ENCODE measurements at regions not wholly inside any gene's neighbourhood (a gene's known extent, or its start where the extent isn't known, plus 50 kb on each side); places are given as distances from the start of the nearest gene placed in this dataset.
A peak's percentile ranks its signal among the peaks of the same experiment; 100 is the strongest.

DNA sequence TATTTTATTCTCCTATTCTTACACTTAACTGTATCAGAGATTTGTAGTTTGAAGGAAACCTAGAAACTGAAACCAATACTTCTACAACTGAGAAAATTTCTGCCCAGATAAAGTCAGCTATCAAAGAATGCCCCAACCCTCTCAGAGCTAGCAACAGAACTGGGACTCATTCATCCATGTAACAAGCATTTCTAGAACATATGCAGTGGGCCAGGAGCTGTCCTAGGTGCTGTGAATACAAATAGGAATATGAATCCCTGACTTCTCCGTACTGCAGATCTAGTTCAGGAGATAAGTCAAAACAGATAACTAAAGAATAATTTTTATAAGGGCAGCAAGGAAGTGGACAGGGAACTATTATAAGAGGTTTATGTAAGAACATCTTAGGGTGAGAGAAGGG is 654.1 kb upstream of the NOX3 start:
- no peak for DNase-seq

DNA sequence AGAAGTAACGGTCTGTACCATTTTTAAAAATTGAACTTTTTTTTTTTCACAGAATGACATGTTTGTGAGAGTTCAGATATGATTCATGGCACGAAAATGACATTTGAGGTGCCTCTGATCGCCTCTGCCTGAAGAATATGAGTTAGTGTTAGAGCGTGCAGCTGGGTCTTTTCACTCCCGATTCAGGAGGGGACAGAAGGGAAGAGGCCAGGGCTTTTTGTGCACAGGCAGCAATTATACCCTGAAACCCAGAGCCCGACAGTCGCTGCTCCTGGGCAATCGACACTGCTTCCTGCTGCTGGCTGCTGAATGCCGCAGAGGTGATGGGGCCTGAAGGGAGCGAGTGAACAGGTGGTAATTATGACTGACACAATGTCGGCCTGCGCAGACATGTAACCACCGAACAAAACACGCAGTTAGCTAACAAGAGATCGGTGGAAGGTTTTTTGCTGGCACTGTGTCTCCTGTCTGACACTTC is 652.0 kb upstream of the NOX3 start:
- no peak for DNase-seq

DNA sequence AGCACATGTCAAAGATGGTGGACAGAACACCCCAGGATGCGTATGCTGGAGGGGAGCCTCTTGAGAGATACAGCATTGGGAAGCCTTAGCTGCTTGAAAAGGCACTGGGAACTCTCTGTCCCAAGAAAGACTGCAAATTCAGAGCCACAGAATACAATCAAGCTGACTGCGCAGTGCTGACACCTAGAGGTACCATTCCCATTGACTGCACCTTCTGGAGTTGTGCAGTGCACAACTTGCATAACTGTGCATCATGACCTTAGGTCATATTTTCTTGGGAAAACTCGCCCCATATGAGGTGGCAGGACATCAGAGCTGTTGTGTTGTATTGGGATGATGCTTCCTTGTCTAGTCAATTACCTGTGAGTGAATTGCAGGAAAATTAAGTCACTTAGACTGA is 646.5 kb upstream of the NOX3 start:
- no peak for DNase-seq

DNA sequence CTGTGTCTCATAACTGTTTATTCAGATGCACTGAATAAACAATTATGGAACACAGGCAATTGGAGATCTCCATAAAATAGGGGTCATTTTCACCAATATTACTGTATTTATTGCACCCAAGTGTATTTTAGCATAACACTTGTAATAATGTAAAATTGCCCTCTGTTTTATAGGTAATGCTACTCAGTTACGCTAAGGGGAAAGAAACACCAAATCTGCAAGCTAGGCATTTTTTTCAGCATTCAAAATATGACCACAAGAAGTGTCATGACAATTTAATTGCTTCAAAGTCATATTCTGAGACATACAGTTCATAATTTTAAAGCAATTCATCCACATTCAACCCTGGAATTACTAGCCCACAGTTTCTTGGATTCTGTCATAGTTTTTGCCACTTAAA is 643.2 kb upstream of the NOX3 start:
- DNase-seq: no peak

DNA sequence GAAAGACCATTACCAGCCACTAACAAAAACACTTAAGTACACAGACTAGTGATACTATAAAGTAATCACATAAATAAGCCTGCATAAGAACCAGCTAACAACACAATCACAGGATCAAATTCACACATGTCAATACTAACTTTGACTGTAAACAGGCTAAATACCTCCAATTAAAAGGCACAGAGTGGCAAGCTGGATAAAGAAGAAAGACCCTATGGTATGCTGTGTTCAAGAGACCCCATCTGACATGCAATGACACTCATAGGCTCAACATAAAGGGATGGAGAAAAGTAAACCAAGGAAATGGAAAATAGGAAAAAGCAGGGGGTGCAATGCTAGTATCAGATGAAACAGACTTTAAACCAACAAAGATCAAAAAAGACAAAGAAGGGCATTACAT is 631.8 kb upstream of the NOX3 start:
- DNase-seq: no peak

DNA sequence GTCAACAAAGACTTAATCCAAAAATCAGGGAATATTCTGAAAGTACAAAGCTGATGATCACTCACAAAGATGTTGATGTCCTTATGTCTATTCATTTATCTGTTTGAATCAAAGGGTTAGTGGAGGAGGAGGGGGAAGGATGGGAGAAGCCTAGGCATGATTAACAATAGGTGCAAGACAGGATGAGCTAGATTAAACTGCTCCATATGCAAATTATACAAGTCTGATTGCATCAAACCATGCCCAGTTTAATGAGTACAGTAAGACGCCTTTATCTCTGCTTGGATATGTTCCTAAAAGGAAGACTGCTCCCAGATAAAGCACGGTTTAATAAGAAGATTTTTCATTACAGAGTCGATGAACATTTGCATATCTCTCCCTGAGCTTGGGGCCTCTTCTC is 626.4 kb upstream of the NOX3 start:
- no peak for DNase-seq

DNA sequence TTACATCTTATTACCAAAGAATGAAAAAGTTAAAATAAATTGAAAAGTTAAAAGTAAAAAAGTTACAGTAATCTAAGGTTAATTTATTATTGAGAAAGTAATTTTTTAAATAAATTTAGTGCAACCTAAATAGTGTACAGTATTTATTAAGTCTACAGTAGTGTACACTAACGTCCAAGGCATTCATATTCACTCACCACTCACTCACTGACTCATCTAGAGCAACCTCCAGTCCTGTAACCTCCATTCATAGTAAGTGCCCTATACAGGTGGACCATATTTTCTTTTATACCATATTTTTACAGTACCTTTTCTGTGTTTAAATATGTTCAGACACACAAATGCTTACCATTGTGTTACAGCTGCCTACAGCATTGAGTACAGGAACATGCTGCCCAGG is 624.7 kb upstream of the NOX3 start:
- no peak for DNase-seq

DNA sequence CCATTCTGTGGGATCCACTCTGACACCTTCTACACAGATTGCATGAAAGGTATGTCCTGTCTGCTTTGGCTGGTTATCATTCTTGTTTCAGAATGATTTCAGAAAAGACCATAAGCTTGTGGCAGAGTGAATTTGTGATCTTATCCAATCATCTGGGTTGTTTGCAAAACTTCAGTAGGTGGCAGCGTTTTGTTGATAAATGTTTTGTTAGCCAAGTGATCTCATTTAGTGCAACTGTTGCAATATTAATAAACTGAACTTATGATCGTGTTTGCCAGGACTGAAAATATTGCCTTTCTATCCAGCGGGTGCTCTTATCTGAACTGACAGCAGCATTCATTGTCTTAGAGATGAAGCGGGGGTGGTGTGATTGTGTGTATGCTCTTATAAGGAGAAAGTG is 613.2 kb upstream of the NOX3 start:
- DNase-seq: no peak

DNA sequence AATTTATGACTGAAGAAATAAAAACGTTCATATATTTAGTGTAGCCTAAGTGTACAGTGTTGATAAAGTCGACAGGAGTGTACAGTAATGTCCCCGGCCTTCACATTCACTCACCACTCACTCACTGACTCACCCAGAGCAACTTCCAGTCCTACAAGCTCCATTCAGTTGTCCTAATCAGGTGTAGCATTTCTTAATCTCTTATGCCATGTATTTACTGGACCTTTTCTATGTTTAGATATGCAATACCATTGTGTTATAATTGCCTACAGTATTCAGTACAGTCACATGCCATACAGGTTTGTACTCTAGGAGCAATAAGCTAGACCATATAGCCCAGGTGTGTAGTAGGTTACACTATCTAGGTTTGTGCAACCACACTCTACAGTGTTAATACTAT is 610.2 kb upstream of the NOX3 start:
- no peak for DNase-seq

DNA sequence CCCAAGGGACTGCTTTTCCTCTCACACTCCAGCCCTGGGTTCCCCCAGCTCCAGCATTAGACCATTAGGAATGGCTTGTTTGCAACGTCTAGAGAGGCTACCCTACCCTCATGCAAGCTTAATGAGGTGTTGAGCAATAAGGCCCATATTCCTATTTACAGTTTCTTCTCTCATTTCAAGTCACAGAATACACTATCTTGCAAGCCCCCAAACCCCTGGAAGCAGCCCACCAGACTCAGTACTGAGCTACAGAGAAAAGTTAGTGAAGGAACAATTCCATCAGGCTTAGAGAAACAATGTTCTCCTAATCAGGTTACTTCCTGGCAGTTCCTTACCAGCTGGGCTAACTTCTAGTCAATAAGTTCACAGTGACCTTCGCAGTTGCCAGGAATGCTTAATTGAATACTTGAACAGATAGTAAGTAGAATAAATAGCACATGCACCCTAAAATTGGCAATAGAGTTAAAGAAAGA is 606.5 kb upstream of the NOX3 start:
- DNase-seq: no peak

DNA sequence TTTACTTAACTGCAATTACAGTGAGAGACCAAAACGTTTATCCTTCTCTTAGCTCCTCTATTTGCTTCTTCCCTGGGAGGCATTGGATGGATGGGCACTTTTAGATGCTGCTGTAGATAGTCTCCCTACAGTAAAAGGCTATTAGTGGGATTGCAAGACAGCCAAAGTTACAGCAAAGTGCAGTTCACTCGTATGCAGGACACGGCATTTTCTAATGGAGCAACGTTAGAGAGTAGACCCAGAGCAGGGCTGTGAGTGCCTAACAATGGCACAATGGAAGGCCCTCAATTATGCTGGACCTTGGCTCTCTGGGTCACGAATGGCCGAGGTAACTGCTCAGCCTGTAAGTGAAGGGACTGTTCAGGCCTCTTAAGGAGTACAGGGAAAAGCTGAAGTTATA is 605.8 kb upstream of the NOX3 start:
- no peak for DNase-seq

DNA sequence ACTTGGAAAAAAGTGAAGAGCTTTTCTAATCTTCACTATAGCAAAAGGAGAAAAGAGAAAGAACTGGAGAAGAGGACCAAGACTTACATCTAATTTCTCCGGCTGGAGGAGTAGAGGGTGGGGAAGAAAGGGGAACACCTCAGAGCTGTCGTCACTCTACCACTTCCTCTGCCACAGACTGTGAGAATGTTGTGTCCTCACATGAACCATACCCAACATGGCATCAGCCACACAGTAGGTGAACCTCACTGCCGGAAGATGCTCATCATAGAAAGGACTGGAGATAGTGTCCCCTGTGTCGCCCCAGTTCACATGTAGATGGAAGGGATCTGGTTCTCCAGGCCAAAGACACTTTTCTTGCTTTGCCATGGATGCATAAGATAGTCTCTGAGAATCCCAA is 604.4 kb upstream of the NOX3 start:
- DNase-seq: peak; percentile 4 to 25

DNA sequence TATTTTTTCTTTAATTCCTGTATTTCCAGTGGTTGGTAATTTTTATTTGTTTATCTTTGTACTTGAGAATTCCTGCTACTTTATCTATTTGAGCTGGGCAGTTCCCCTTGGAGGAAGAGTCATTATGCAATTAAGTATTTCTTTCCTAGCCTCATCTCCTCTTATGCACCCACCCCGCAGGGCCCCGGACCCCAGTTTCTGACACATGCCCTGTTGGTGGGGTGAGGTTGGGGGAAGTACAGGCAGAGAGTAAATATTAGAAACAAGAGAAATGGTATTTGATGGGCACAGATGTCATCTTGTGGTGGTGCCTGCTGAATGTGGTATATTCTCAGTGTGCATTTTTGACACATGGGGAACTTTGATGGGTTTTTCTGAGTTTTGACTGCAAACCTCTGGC is 602.7 kb upstream of the NOX3 start:
- DNase-seq: no peak

DNA sequence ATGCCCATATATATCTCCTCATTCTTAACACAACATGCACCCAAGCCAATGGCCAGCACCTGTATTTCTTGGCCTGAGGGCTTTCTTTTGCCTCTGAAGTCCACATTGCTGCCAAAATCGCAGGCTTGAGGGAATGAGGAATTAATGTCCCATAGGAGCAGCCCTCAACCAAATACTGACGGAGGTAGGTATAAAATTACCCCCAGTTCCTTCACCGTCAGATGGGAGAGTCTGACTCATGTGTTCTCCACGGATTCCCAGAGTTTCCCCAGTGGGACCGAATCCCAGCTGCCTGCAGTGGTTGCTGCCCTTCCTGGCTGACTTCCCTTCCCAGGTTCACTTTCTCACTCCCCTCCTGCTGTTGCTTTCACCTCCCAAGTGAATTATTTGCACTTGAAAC is 602.2 kb upstream of the NOX3 start:
- DNase-seq: no peak

DNA sequence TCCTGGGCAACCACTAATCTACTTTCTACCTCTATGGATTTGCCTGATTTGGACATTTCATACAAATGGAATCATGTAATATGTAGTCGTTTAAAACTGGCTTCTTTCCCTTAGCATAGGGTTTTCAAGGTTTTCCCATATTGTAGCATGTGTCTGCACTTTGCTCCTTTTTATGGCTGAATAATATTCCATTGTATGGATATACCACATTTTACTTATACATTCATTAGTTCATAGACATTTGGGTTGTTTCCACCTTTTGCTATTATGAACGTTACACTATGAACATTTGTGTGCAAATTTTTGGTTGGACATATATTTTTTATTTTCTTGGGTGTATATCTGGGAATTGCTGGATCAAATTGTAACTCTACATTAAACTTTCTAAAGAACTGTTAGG is 600.4 kb upstream of the NOX3 start:
- DNase-seq: no peak

DNA sequence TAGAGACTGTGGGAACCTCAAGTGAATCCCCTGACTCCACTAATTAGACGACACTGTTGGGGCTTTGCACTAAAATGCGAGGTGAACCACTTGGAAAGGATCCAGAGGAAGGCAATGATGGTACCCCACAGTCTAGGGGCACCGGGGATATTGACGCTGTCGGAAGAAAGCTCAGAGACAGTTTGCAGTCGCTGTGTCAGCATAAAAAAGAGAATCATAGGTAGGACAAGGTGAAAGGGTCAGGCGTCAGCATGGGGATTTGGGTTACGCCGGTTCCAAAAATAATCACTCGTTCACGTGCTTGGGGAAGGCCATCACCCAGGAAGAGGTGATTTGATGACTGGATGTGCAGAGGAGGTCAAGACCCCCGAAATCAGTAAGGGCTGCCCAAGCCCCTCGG is 598.0 kb upstream of the NOX3 start:
- DNase-seq: no peak

DNA sequence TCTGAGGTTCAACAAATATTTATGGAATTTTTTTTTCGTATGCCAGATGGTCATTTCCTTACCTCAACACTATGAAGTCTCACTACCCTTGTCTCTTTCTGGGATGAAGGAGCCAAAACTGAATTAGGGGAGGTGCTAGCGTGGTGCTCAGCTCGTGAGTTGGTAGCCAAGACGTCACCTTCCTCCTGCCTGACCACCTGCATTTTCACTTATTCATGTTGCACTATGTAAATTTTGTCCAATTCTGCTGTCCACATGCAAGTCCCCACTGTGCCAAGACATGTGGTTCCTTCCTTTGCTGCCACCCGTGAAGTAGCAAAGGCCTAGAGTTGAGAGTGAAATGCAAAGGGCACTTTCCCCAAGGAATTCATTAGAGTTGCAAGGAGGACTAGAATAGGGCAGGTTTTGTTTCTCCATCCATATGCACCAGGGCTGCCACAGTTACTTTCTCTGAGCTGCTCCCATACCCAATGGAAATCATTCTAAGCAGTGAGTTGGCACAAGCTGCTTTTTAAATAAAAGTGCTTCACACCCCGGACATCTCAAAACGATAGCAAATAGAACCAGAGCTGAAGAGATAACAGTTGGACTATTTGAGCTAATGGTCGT is 591.3 kb upstream of the NOX3 start:
- no peak for DNase-seq

DNA sequence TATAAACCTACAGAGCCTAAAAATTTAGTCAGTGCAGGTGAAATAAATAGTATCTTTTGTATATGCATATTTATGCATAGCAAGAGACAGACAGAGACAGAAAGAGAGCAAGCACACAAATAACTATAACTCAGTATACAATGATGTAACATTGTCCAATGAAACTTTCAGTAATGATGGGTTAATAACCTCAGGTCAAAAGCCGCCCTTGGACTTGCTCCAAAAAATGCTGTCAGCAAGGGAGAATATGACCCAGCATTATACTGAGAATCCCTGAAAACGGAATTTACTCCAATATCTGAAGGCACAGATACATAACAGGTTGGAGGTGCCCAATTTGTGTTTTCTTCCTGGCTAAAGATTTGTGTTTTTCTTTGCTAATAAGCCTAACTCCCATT is 590.6 kb upstream of the NOX3 start:
- DNase-seq: no peak

DNA sequence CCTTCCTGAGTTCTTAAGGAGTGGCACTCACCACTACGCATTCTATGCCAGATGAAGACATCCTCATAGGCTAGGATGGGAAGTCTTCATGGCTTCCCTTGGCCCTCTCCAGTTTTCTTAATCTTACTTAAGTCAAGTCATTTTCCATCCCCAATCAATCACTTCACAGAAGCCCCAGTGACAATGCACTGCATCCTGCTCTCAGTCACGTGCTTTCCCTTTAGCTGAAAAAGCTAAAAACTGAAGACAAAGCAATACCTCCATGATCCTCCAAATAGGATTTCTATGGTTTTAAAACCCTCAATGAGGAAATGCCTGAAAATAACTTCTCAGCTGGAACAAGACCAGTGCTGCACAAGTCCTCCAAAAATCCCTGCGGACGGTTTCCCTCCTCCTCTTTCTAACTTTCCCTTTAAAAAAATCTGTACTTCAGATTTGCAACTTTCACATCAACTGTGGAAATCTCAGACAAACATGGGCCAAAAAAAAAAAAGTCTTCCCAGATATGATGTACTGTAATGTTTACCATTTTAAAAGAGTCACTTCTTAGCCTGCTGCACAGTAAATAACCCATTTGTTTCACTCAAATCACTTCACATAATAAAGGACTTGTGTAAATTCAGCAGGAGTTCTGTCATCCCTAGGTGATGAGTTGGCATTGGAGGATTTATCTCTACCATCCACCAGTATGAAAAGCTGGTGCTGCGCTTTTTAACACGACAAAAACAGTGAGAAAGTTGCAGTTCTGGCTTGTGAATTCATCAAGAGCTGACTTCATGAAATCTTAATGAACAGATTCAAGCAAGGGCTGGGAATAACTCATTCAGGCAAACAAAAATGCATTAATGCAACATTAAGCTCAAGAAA is 590.0 kb upstream of the NOX3 start:
- DNase-seq: no peak

DNA sequence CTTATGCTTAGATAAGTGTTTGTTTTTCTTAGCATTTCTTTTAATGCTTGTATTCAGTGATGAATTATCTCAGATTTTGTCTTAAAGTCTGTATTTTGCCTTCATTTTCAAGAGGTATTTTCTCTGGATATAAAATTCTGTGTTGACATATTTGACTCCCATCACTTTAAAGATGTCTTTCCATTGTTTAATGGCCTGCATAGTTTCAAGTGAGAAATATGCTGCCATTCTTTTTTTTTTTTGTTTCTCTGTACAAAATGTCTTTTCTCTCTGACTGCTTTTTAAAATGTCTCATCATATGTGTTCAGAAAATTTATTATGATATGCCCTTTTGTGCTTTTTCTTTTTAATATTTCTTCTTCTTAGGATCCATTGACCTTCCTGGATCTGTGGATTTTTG is 578.0 kb upstream of the NOX3 start:
- no peak for DNase-seq

DNA sequence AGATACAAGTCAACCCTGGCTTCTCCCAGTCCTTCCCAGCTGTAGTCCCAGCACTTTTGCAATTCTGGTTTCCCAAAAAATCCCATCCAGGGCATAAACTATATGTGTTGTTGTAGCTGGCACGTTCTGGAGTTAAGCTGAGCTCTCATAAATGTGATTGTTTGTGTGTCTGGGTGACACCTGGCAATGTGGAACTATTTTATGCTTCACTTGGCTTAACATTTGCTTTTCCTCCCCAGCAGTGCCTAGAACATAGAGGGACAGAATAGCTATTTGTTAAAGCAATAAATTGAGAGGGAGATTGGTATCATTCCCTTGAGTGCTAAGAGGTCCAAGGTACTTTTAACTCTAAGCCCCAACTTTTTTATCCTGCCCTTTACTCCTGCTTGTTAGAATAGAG is 575.9 kb upstream of the NOX3 start:
- no peak for DNase-seq

DNA sequence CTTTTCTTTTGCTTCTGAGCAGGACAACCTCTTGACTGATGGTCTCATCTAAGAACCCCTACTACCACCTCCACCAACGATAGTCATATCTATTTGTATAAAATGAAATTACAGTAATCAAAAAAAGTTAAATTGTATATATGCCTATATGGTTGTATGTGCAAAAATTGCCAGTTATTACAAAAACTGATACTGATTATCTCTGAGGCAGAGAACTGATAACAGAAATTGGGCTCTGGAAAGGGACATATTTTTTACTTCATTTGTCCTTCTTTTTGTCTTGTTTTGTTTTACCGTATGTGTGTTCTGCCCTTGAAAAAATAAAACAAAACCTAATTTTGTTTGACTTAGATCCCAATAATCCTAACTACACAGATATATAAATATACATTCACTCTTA is 574.4 kb upstream of the NOX3 start:
- no peak for DNase-seq

DNA sequence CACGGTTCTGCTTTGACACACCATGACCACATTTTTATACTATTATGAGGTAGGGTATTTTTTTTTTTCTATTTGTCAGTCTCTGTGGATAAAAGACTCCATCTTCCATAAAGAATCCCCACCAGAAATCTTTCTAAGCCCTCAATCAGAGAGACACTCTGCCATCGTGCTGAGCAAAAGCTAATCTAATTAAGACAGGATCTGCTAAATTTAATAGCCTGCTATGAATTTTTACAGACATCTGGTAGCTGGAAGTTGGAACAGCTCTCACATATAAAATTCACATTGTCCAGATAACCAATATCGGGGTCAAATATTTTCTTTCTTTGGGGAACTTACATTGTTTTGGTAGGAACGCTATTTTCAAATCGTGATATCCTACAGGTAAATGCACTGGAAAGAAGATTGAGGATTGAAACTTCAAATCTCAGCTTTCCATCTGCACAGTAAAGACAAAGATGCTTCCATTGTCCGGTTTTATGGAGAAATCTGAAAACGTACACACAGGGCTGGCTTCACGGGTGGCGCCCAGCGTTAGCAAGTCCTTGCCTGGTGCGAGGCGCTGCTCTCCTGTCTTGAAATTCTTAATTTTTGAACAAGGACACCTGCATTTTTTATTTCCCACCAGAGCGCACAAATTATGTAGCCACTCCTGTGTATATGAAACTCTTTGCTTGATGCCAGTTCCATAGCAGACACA is 573.8 kb upstream of the NOX3 start:
- DNase-seq: no peak

Measured in CD4-positive, alpha-beta T cell treated with Interleukin-1 beta for 1 hour (primary cell).